Neuronal stem cell (in vitro differentiated cells): ENCODE measurements at regions not wholly inside any gene's neighbourhood (a gene's known extent, or its start where the extent isn't known, plus 50 kb on each side); places are given as distances from the start of the nearest gene placed in this dataset.

Experiments
- DNase-seq: peaks from one replicate; pipeline ENCODE4 v3.0.0-alpha.2; 2013; ENCODE audit warnings: low spot score
- H2AFZ ChIP-seq: one replicate; pipeline ENCODE4 v1.6.1; 2013; ENCODE audit warnings: mild to moderate bottlenecking, low read length, inconsistent platforms
- H2AK5ac ChIP-seq: 2 replicates; pipeline ENCODE4 v1.6.1; 2013; ENCODE audit warnings: low read depth, mild to moderate bottlenecking, inconsistent platforms, low read length, moderate library complexity, mixed read lengths
- H2BK120ac ChIP-seq: 2 replicates; pipeline ENCODE4 v1.6.1; 2013; ENCODE audit warnings: low read depth, mild to moderate bottlenecking, inconsistent platforms, low read length, moderate library complexity, mixed read lengths
- H2BK12ac ChIP-seq: one replicate; pipeline ENCODE4 v1.6.1; 2013; ENCODE audit warnings: low read length, inconsistent platforms
- H2BK15ac ChIP-seq: 2 replicates; pipeline ENCODE4 v1.6.1; 2013; ENCODE audit warnings: mild to moderate bottlenecking, low read length, inconsistent platforms, mixed read lengths
- H2BK5ac ChIP-seq: one replicate; pipeline ENCODE4 v1.6.1; 2013; ENCODE audit warnings: inconsistent platforms, mild to moderate bottlenecking, low read length, moderate library complexity
- H3K14ac ChIP-seq: one replicate; pipeline ENCODE4 v1.6.1; 2013; ENCODE audit warnings: low read length, inconsistent platforms
- H3K18ac ChIP-seq: 2 replicates; pipeline ENCODE4 v1.6.1; 2013; ENCODE audit warnings: low read length, inconsistent platforms
- H3K23ac ChIP-seq: 2 replicates; pipeline ENCODE4 v1.6.1; 2013; ENCODE audit warnings: low read depth, mild to moderate bottlenecking, mixed read lengths, low read length, inconsistent platforms; ENCODE audit not compliant: poor library complexity
- H3K27ac ChIP-seq: replicated peaks from 3 replicates; pipeline ENCODE4 v1.5.1; 2013; ENCODE audit warnings: low read length, inconsistent platforms
- H3K27me3 ChIP-seq, 3 experiments: 2 replicates each; pipeline ENCODE4 v1.6.1; 2013; ENCODE audit warnings: low read length in 3 of 3, mild to moderate bottlenecking in 2 of 3, inconsistent platforms in 1 of 3, low read depth in 1 of 3, mixed read lengths in 1 of 3, moderate library complexity in 1 of 3; ENCODE audit not compliant: control insufficient read depth in 3 of 3, insufficient read depth in 3 of 3
- H3K36me3 ChIP-seq, 2 donors: replicated peaks in 1 of 2; 2 replicates each; pipeline ENCODE4 v1.6.1; 2013; ENCODE audit warnings: low read length in 2 of 2; ENCODE audit not compliant: control insufficient read depth in 2 of 2, insufficient read depth in 2 of 2
- H3K4ac ChIP-seq: 2 replicates; pipeline ENCODE4 v1.6.1; 2013; ENCODE audit warnings: inconsistent platforms, mild to moderate bottlenecking, low read length, moderate library complexity
- H3K4me1 ChIP-seq, 2 donors: 1 replicate in 1 of 2; 2 replicates in 1 of 2; pipeline ENCODE4 v1.6.1; 2013; ENCODE audit warnings: low read length in 2 of 2, low read depth in 1 of 2; ENCODE audit not compliant: control insufficient read depth in 2 of 2, insufficient read depth in 1 of 2
- H3K4me2 ChIP-seq: one replicate; pipeline ENCODE4 v1.6.1; 2013; ENCODE audit warnings: mild to moderate bottlenecking, low read length, inconsistent platforms; ENCODE audit not compliant: insufficient read depth, poor library complexity, severe bottlenecking
- H3K4me3 ChIP-seq, 2 donors: 2 replicates each; pipeline ENCODE4 v1.5.1; 2013; ENCODE audit warnings: low read length in 2 of 2, mild to moderate bottlenecking in 2 of 2, inconsistent platforms in 1 of 2, moderate library complexity in 1 of 2
- H3K79me1 ChIP-seq: one replicate; pipeline ENCODE4 v1.6.1; 2013; ENCODE audit warnings: low read depth, mild to moderate bottlenecking, inconsistent platforms, low read length, moderate library complexity
- H3K9ac ChIP-seq: one replicate; pipeline ENCODE4 v1.6.1; 2013; ENCODE audit warnings: mild to moderate bottlenecking, low read depth, low read length, inconsistent platforms; ENCODE audit not compliant: poor library complexity
- H3K9me3 ChIP-seq, 2 donors: replicated peaks in 1 of 2; 2 replicates each; pipeline versions ENCODE3 to v1.6.1; 2013; ENCODE audit warnings: low read length in 2 of 2, mild to moderate bottlenecking in 2 of 2, inconsistent platforms in 1 of 2, low read depth in 1 of 2, mixed read lengths in 1 of 2, moderate library complexity in 1 of 2; ENCODE audit not compliant: control insufficient read depth in 2 of 2, insufficient read depth in 1 of 2
- H4K8ac ChIP-seq: one replicate; pipeline ENCODE4 v1.6.1; 2013; ENCODE audit warnings: low read depth, mild to moderate bottlenecking, inconsistent platforms, low read length, moderate library complexity
- H4K91ac ChIP-seq: one replicate; pipeline ENCODE4 v1.6.1; 2013; ENCODE audit warnings: low read length, low read depth, mild to moderate bottlenecking, inconsistent platforms; ENCODE audit not compliant: poor library complexity
- WGBS, 2 donors: extraction: QIAGEN DNeasy Blood & Tissue Kit; methylation state at CpG; one replicate each; pipeline ENCODE4 v1.1.7; 2013; ENCODE audit warnings: missing lambda C conversion rate in 2 of 2, mixed read lengths in 1 of 2; ENCODE audit not compliant: insufficient read length in 2 of 2, insufficient replicate concordance in 1 of 2; ENCODE audit errors: extremely low coverage in 2 of 2; 5-methylcytosine and 5-hydroxymethylcytosine counted together

DNA sequence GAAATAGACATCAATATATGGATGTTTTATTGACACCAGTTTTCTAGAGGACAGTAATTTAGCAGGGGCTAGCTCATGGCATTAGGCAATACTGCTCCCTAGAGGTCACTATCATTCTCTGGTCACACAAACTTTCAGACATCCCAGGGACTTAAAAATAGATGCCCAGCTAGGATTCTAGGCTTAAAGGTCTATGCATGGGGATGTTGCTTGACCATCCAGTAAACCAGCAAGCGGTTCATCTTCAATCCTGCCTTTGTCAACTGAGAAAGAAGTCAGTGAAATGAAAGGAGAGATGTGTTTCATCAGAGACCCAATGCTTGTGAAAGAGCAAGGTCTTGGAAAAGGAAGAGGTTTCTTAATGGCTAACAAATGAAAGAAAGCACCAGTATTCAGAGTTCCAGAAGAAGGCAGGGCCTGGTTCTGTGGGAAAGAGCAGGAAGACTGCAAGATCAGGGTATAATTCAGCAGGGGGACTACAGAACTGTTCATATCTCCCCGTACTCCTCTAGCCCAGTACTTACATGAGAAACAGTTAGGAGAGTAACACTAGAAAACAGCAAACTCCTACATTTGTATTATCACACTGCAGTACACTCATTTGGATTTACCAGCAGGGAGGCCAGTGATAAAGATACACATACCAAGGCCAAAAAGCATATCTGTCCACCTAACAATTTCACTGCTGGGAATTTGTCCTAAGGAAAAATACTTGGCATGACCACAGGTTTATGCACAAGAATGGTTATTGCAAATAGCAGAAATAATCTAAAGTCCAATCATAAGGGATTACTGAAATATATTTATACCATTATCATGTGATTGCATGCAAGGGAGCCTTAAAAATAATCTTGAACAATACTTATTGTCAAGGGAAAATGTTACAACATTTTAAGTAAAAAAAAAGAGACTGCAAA lies 151.4 kb upstream of the LAMA2 start:
- Histone ChIP-seq H3K4me3 (no peak overlapping the region), H3K9me3 (no peaks in the 10 kb centered on the region), H2BK12ac (no peak overlapping the region), H3K4ac (no peak overlapping the region), H3K23ac (no peak overlapping the region), H2AK5ac (no peak overlapping the region), H3K4me2 (no peak overlapping the region), H2BK5ac (no peak overlapping the region), H3K4me1 (no peaks in the 10 kb centered on the region), H3K27me3 (no peaks in the 10 kb centered on the region), H3K27ac (no peak overlapping the region), H2AFZ (peak overlapping the region; percentile 58), H3K79me1 (no peaks in the 10 kb centered on the region), H4K91ac (no peak overlapping the region), H4K8ac (no peak overlapping the region), H2BK15ac (no peak overlapping the region), H3K36me3 (no peaks in the 10 kb centered on the region), H3K9ac (no peak overlapping the region), H3K14ac (no peak overlapping the region), H2BK120ac (no peak overlapping the region), H3K18ac (no peak overlapping the region)
- DNase-seq, result peak; percentile 37
- WGBS, 2 donors, result no CpG with 5 or more reads among the region's 2 CpGs

DNA sequence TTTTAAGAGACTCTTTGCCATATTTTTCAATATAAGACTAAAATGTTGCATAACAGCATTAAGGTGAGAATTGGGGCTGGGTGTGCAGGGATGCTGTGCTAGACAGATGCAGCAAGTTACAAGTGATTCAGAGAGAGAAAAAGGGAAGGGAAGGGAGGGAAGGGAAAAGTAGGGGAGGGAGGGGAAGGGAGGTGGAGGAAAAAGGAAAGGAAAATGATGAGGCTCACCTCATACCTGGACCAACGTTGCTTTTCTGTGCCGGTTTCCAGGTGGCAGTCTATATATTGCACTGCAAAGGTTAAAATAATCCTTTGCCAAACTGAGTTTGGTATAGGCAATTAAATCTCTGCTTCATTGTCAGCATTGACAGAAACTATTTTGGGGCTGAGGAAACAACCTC lies 155.4 kb upstream of the LAMA2 start:
- no peak overlapping the region for H4K91ac ChIP-seq
- no peak overlapping the region for H3K4ac ChIP-seq
- H2AK5ac ChIP-seq, result no peak overlapping the region
- H3K27me3 ChIP-seq, result no peaks in the 10 kb centered on the region
- H2BK5ac ChIP-seq, result no peak overlapping the region
- DNase-seq, result no peak
- no peak overlapping the region for H3K14ac ChIP-seq
- H3K9ac ChIP-seq, result no peak overlapping the region
- H2BK12ac ChIP-seq, result no peak overlapping the region
- no peak overlapping the region for H3K23ac ChIP-seq
- no peak overlapping the region for H2BK120ac ChIP-seq
- no peaks in the 10 kb centered on the region for H3K9me3 ChIP-seq
- H2BK15ac ChIP-seq, result no peak overlapping the region
- no peak overlapping the region for H3K4me2 ChIP-seq
- no peak overlapping the region for H2AFZ ChIP-seq
- no peaks in the 10 kb centered on the region for H3K36me3 ChIP-seq
- WGBS, 2 donors, result no CpG with 5 or more reads among the region's 2 CpGs
- H3K18ac ChIP-seq, result no peak overlapping the region
- no peak overlapping the region for H4K8ac ChIP-seq
- peaks cover 0 to 5% of the 10 kb centered on the region in 2 donors for H3K4me1 ChIP-seq
- no peaks in the 10 kb centered on the region for H3K79me1 ChIP-seq
- H3K4me3 ChIP-seq, result no peak overlapping the region
- H3K27ac ChIP-seq, result no peak overlapping the region

DNA sequence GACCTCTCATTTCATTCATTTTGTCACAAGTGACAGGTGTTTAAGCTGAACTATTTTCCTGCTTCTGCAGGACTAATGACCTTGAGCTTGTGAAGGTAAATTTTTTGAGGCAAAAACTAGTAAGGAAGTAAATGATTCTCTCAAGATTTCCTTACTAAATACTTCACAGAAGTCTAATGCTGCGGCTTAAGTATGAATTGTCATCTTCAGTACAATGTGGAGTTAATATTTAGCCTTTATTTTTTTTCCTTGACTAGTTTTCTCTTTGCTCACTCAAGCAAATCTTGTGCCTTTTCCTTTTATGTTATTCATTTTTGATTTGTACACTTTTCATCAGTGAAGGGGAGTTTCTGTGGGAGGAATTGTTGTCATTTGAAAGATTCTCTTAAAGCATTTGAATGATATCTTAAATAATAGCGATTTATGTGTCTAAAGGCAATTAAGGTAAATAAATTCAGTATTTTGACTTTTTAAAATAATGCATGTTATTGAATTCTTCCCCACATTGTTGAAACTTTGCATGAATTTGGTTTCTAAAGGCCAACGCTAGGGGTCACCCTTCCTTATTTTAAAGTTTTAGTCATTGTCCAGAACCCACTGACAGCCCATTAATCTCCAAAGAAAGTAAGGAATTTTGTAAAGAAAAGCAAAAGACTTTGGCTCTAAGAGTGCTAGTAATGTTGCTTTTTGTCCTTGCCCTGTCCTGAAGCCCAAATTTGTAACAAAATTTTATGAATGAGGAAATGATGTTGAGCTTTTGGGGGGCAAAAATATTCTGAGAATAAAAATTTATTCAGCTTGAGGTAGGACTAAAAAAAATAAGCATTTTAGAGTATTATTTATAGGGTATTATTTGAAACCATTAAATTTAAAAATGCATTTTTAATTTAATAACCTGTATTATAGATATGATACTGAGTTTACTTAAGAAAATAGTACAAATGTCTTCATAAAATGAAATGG lies 157.4 kb upstream of the LAMA2 start:
- Histone ChIP-seq H2BK120ac (no peak overlapping the region), H2AFZ (no peak overlapping the region), H2BK15ac (no peak overlapping the region), H3K79me1 (no peaks in the 10 kb centered on the region), H3K36me3 (no peaks in the 10 kb centered on the region), H3K27me3 (no peaks in the 10 kb centered on the region), H3K4ac (no peak overlapping the region), H3K4me3 (no peak overlapping the region), H4K8ac (no peak overlapping the region), H3K23ac (no peak overlapping the region), H3K27ac (no peak overlapping the region), H3K14ac (no peak overlapping the region), H4K91ac (no peak overlapping the region), H3K4me2 (no peak overlapping the region), H3K4me1 (peaks cover 0 to 5% of the 10 kb centered on the region in 2 donors), H3K9me3 (no peaks in the 10 kb centered on the region), H3K18ac (no peak overlapping the region), H2BK12ac (no peak overlapping the region), H2AK5ac (no peak overlapping the region), H2BK5ac (no peak overlapping the region), H3K9ac (no peak overlapping the region)
- peak; percentile 30 for DNase-seq
- WGBS, 2 donors, result no CpG with 5 or more reads among the region's 3 CpGs

DNA sequence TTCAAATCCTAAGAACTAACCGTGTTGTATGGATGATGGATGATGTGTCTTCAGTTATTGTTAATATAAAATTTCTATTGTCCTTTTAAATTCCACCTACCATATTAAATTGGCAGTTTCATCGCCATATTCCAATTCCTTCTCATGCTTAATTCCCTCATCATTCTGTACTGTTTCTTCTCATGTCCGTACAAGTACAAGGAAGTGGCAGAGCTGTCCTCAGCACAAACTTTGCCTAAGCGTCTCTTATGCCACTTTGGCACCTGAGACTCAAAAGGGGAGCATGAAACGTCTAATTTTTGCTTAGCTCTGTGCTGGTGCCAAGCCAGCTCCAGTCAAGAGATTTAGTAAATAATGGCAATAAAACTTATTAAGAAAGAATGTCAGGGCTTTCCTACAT lies 158.2 kb upstream of the LAMA2 start:
- Histone ChIP-seq H3K36me3 (no peaks in the 10 kb centered on the region), H3K14ac (no peak overlapping the region), H3K9ac (no peak overlapping the region), H3K18ac (no peak overlapping the region), H3K27me3 (no peaks in the 10 kb centered on the region), H4K91ac (no peak overlapping the region), H2AK5ac (no peak overlapping the region), H3K4me1 (peaks cover 0 to 5% of the 10 kb centered on the region in 2 donors), H3K79me1 (no peaks in the 10 kb centered on the region), H3K9me3 (no peaks in the 10 kb centered on the region), H2BK12ac (no peak overlapping the region), H3K23ac (no peak overlapping the region), H3K27ac (no peak overlapping the region), H2BK120ac (no peak overlapping the region), H2BK5ac (no peak overlapping the region), H2BK15ac (no peak overlapping the region), H3K4me3 (no peak overlapping the region), H4K8ac (no peak overlapping the region), H3K4ac (no peak overlapping the region), H3K4me2 (no peak overlapping the region), H2AFZ (no peak overlapping the region)
- no peak for DNase-seq
- no CpG with 5 or more reads among the region's 5 CpGs for WGBS, 2 donors
